ENCODE measurements at regions not wholly inside any gene's neighbourhood (a gene's known extent, or its start where the extent isn't known, plus 50 kb on each side); places are given as distances from the start of the nearest gene placed in this dataset.

- Mint-ChIP-seq H3K4me3 (no peak overlapping the region), H3K27ac (peak overlapping the region; percentile 26), H3K36me3 (peaks cover under 1% of the 10 kb centered on the region; the same call in 1 of the 2 replicates), H3K27me3 (ENCODE audit: low read depth) (no peaks in the 10 kb centered on the region), H3K9me3 (peaks cover under 1% of the 10 kb centered on the region; the same call in 1 of the 2 replicates), H3K4me1 (peaks cover 84% of the 10 kb centered on the region)
- no peak for TF ChIP-seq ZNF416 (CRISPR knock-in tag; IDR thresholded peaks at IDR 0.05)
- TF ChIP-seq FOXK1 (CRISPR knock-in tag; IDR thresholded peaks at IDR 0.05), result no peak
- no peak for TF ChIP-seq GRHL2 (CRISPR knock-in tag; IDR thresholded peaks at IDR 0.05; ENCODE audit: insufficient replicate concordance, severe bottlenecking)
- DNase-seq (ENCODE audit: low spot score) (no peak), ATAC-seq (no peak)
- ChIA-PET POLR2A (interaction anchor here (0.7 kb wide), 1 partner anchor 46 kb away, joined by 3 read pairs; no protein-coding TSS in a partner anchor), CTCF (no interaction called here)
These were observed 115.8 kb downstream of the ZIC5 start for GRCh38 chr13:99855526-99856420.

GRCh38 chr13:99854366-99854765 lies 117.2 kb downstream of the ZIC5 start:
- H3K4me1 Mint-ChIP-seq, result peaks cover 73% of the 10 kb centered on the region
- ChIA-PET POLR2A (no interaction called here), CTCF (no interaction called here)

GRCh38 chr13:99847318-99847750 lies 124.2 kb downstream of the ZIC5 start:
- no peak overlapping the region for H3K27ac Mint-ChIP-seq
- ChIA-PET CTCF (no interaction called here), POLR2A (no interaction called here)
- peaks cover 2% of the 10 kb centered on the region; the same call in 1 of the 2 replicates for H3K36me3 Mint-ChIP-seq
- no peak overlapping the region for H3K4me3 Mint-ChIP-seq
- H3K9me3 Mint-ChIP-seq, result peaks cover 6% of the 10 kb centered on the region; the same call in 1 of the 2 replicates
- ATAC-seq (no peak), DNase-seq (ENCODE audit: low spot score) (no peak)
- peaks cover 33% of the 10 kb centered on the region for H3K4me1 Mint-ChIP-seq
- no peaks in the 10 kb centered on the region for H3K27me3 Mint-ChIP-seq (ENCODE audit: low read depth)
- TF ChIP-seq ARID4B (CRISPR knock-in tag; IDR thresholded peaks at IDR 0.05; ENCODE audit: borderline replicate concordance) (no peak), AFF4 (CRISPR knock-in tag; IDR thresholded peaks at IDR 0.05; ENCODE audit: borderline replicate concordance) (no peak), ZBTB43 (CRISPR knock-in tag; IDR thresholded peaks at IDR 0.05) (no peak), ZNF121 (CRISPR knock-in tag; IDR thresholded peaks at IDR 0.05) (no peak)

More at GRCh38 chr13:99854366-99854765, 117.2 kb downstream of the ZIC5 start:
- ATAC-seq, result peak; percentile 19
- peaks cover 2% of the 10 kb centered on the region; the same call in 1 of the 2 replicates for H3K36me3 Mint-ChIP-seq
- H3K27ac Mint-ChIP-seq, result peak overlapping the region; percentile 95
- no peak for DNase-seq (ENCODE audit: low spot score)
- peaks cover 6% of the 10 kb centered on the region; the same call in 1 of the 2 replicates for H3K9me3 Mint-ChIP-seq
- TF ChIP-seq MLX (CRISPR knock-in tag; IDR thresholded peaks at IDR 0.05) (no peak), SOX15 (CRISPR knock-in tag; IDR thresholded peaks at IDR 0.05) (no peak), ATF3 (CRISPR knock-in tag; conservative IDR thresholded peaks at IDR 0.05) (no peak), ZNF281 (CRISPR knock-in tag; IDR thresholded peaks at IDR 0.05) (no peak), ELF4 (CRISPR knock-in tag; IDR thresholded peaks at IDR 0.05; ENCODE audit: low read depth) (no peak), MXD4 (CRISPR knock-in tag; IDR thresholded peaks at IDR 0.05; ENCODE audit: borderline replicate concordance) (no peak), ZNF121 (CRISPR knock-in tag; IDR thresholded peaks at IDR 0.05) (no peak)
- no peaks in the 10 kb centered on the region for H3K27me3 Mint-ChIP-seq (ENCODE audit: low read depth)
- H3K4me3 Mint-ChIP-seq, result no peak overlapping the region
